ENCODE measurements at regions not wholly inside any gene's neighbourhood (a gene's known extent, or its start where the extent isn't known, plus 50 kb on each side); places are given as distances from the start of the nearest gene placed in this dataset.

DNA sequence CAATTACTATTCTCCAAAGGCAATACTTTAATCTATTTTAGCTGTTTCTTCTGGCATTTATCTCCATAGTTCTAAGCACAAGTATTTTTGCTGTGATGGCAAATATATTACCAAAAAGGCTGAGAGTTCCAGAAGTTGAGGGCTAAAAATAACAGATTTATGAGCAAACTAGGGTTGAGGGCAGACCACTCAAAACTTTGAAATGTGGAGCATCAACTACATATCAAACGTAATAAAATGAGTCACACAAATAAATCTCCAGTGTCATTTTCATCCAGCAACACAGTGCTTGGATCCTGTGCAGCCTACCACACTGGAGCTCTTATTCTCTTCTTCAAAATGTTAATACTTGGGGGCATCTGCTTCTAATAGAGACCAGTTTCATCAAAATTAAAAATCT, 163.9 kb downstream of the HS3ST1 start:
- DNase-seq (ENCODE audit: low read depth), result no peak

- DNase-seq (ENCODE audit: low read depth), result no peak
Measured at GRCh38 chr4:11264346-11264745, 164.3 kb downstream of the HS3ST1 start.

GRCh38 chr4:11263208-11263607, 165.5 kb downstream of the HS3ST1 start:
- no peak for DNase-seq (ENCODE audit: low read depth)

DNA sequence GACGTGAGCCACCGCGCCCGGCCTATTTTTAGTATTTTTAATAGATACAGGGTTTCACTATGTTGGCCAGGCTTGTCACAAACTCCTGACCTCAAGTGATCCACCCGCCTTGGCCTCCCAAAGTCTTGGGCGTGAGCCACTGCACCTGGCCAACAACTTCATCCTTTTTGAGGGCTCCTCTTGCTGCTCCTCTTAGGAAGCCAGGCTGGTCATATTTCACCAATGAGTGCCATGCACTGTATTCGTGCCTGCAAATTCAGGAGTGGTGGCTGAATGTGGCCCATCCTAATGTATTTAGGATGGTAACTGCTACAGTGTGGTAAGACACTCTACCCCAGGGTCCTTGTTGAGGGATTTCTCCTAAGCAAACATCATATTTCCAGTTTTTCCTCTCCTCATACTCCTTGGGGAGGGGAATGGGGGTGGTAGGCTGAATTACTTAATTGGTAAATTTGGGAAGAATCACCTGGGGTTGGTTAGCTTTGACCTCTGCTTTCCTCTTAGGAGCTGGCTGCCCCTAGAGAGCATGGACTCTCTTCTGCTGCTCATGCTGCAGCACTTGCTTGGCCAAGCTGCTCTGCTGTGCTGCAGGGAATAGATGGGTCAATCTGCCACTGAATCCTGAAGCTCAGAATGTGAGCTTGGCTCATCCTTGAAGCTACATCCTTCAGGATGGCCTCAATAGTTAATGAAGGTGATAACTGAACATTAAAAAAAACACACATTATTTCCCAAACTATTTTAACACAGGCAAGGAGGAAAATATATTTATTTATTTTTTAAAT, 167.4 kb downstream of the HS3ST1 start:
- DNase-seq (ENCODE audit: low read depth), result no peak

DNA sequence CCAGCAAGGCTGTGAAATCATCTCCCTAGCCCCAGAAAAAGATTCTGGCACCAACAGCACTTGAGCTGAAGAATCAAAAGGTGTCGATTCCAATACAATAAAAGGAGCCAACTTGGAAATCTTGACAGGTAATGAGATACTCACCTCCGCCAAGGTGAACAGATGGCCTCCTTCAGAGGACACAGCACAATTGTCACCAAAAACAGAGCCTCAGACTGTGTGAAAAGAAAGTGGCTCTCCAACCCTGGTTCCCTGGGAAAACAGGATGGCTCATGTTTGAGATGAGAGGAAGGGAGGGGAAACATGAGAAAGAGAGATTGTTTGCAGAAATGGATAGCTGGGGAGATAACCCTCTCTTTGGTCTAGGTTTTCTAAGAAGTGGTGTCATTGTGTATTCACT, 168.9 kb downstream of the HS3ST1 start:
- no peak for DNase-seq (ENCODE audit: low read depth)

DNA sequence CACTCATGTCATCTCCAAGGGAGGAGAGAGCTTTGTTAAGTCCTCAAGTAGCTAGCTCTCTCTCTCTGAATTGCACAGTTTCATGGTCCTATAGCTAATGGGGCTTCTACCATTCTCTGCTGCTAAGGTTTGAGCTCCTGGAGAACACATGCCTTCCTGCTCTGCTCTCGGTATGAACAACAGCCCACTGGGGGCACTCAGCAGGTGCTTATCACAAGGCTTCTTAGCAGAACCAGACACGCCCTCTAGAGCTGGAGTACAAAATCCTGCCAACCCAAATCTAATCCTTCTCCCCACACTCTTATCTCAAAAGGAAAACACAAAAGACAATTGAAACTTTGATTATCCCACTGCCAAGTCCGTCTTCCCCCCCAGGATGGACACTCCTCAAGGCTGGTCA, 176.5 kb downstream of the HS3ST1 start:
- DNase-seq (ENCODE audit: low read depth), result no peak

DNA sequence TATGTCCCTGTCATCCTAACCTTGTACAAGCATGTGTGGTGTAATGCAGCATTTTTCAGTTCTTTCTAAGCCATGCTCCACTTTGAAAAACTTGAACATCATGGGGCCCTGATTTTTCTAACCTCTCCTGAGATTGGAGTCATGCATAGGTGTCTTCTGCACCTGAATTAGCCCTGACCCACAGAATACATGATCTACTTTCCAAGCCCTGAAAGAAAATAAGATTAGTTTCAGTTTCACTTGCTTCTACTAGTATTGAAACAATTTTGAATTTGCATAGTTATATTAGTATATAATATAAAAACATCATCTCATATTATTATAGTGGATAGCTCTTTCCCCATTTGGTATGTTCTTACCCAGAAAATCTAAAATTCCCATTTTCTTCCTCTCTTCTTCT, 178.2 kb downstream of the HS3ST1 start:
- DNase-seq (ENCODE audit: low read depth), result no peak

DNA sequence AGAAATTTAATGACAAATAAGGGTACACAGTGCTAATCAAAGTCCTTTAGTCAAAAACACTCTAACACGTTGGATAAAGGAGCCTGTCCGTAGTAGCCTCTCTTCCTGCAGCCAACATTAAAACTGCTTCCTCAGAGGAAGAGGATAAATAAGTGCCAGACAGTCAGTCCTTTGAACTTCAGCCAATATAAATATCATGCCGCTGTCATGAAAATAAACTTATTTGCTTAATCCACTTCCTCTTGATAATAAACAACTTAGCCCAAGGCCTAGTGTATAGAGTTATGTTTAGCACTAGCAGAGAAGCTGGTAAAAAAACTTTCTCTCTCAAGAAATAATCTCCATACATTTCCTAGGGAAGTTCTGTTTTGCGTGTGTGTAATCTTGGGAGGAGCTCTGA, 196.7 kb downstream of the HS3ST1 start:
- DNase-seq (ENCODE audit: low read depth), result no peak

GRCh38 chr4:11230866-11231265, 197.8 kb downstream of the HS3ST1 start:
- DNase-seq (ENCODE audit: low read depth), result no peak

DNA sequence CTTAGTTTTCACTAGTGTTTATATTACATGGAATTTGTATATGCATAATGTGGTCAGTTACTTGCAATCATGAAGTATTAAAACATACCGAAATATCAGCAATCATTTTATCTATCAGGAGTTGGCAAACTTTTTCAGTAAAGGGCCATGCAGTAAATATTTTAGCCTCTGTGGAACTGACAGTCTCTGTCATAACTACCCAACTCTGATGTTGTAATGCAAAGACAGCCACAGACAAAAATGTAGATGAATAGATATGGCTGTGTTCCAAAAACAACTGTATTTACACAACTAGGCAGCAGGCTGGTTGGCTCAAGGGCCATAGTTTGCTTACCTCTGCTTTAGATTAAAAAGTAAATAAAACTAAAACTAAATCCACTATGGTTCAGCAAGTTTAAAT, 200.2 kb downstream of the HS3ST1 start:
- no peak for DNase-seq (ENCODE audit: low read depth)

DNA sequence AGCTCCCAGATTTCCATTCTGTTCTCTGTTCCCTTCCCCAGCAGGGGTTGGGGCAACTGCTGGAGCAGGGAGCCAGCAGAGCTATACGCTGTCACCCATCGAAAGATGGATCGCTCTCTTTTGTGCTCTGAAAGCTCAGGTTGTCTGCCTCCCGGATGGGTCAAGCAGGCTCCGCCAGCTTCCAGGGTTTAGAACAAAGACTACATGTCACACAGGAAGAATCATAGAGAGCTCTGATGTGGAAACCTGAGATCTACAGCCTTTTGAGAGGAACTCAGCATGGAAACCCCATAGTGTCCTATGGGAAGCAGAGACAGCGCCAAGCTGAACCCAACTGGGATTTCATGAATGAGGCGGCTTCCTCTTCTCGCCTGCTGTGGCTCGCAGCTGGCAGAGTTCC, 205.4 kb downstream of the HS3ST1 start:
- no peak for DNase-seq (ENCODE audit: low read depth)

- no peak for DNase-seq (ENCODE audit: low read depth)
Measured at GRCh38 chr4:11218692-11219091, 210.0 kb downstream of the HS3ST1 start.

GRCh38 chr4:11216520-11216919, 212.2 kb downstream of the HS3ST1 start:
- no peak for DNase-seq (ENCODE audit: low read depth)

DNA sequence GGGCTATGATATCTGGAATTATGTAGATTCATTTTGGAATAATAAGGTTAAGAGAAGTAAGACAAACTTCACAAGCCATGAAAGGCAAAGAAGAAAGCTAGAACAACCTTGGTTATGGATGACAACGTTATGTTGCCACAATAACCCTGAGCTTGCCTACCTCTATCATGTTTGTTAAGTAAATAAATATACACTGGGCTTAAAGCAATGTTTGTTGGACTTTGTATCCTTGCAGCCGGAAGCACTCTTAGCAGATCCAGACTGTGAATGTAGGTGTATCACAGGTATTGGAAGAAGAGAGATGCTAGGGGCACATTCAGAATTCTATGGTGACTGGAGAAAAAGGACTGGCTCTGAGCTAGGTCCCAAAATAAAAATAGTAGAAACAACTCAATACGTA, 214.4 kb downstream of the HS3ST1 start:
- no peak for DNase-seq (ENCODE audit: low read depth)

DNA sequence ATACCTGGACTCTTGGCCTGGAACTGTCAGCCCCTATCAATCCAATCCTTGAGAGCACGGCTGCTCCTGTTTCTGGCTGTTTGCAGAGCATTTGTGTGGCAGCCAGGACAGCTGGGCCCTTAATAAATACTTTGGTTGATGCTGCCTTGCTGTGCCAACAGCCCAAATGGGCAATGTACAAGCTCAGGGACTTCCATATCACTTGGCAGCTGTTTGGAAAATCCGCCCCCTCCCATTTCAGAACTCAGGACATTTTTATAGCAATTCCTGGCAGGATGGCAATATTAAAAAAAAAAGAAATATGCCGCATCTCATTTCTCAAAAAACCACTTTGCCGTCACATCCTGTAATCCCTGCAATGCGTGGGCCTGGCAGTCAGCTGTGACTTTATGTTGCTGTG, 218.9 kb downstream of the HS3ST1 start:
- DNase-seq (ENCODE audit: low read depth), result no peak

- DNase-seq (ENCODE audit: low read depth), result no peak
Measured at GRCh38 chr4:11201256-11201655, 227.4 kb downstream of the HS3ST1 start.

- DNase-seq (ENCODE audit: low read depth), result no peak
Measured at GRCh38 chr4:11198516-11199305, 230.0 kb downstream of the HS3ST1 start.

DNA sequence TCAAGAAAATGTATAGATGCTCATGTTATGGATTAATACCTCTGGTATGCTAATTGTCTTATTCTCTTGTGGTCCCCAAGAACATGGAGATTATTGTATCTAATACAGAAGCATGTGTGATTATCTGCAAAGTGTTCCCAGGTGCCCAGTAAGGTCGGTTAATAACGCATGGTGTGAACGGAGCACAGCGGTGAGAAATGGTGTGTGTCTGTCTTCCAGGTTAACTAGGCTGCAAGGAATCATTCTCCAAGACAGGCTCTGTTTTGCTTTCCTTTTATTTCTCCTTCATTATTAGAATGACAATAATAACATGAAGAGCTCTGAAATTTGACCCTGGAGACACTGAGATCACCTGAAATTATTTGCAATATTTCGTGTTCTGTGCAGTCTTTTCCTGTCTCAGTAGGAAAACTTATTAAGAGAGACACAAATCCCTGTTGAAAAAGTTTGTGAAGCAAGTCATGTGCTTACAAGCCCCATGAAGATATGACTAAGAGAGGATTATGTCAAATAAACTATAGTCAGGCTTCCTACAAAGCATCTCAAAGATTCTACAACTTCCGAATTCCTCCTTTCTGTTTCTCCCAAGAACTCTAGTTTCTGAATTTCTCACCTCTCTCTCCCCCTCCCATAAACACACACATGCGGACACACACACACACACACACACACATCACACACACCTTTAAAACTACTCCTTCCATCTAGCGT, 230.9 kb downstream of the HS3ST1 start:
- DNase-seq (ENCODE audit: low read depth), result no peak

DNA sequence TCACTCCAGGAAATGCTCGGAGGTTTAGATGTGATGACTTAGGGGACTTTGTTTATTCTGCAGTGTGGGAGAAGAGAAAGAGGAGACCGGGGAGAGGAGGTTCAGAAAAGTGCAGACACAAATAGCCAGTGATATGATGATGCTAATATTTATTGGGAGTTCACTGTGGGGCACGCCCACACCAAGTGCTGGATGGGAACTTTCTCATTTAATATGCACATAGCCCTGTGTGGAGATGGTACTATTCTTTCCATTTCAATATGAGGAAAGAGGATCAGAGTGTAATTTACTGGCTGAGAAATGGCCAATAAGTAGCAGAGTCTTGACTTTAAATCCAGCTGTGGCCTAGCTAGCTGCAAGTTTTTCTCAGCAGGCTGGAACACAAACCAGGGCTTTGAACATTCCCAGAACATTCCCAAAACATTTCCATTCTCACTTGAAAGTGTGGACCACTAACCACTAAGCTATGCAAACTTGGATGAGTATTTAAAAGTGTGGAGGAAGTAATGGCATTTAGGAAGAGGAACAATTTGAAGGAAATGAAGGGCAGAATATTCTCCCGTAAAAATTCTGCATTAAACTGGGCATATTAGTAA, 231.7 kb downstream of the HS3ST1 start:
- no peak for DNase-seq (ENCODE audit: low read depth)

GRCh38 chr4:11194431-11194830, 234.3 kb downstream of the HS3ST1 start:
- no peak for DNase-seq (ENCODE audit: low read depth)

GRCh38 chr4:11189756-11190155, 238.9 kb downstream of the HS3ST1 start:
- DNase-seq (ENCODE audit: low read depth), result no peak

GRCh38 chr4:11183356-11183740, 245.3 kb downstream of the HS3ST1 start:
- no peak for DNase-seq (ENCODE audit: low read depth)
